ENCODE measurements at regions not wholly inside any gene's neighbourhood (a gene's known extent, or its start where the extent isn't known, plus 50 kb on each side); places are given as distances from the start of the nearest gene placed in this dataset.

DNA sequence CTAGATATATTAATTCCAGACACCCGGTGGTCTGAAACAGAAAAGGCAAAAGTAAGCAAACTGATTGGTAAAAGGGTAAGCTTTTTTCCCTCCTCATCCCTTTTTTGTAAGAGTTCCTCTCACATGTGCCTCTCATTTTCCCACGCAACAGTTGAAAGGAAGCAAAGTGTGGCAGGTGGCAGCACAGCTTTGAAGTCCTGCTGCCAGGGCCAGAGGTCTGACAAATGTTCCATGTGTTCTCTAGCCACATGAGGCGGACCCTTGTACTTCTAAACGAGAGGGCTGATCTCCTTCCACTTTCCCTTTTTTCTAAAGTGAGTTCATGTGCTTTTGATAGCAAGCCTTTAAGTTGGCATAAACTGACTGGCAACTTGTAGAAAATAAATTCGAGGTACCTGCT, 217.5 kb downstream of the POLR1F start:
- TF ChIP-seq CTCF (IDR thresholded peaks at IDR 0.05) = no peak
- TF ChIP-seq EZH2phosphoT487 (IDR thresholded peaks at IDR 0.05) = no peak
